ENCODE measurements at regions not wholly inside any gene's neighbourhood (a gene's known extent, or its start where the extent isn't known, plus 50 kb on each side); places are given as distances from the start of the nearest gene placed in this dataset.

GRCh38 chr14:71429902-71430301 lies 502.3 kb upstream of the RGS6 start:
- no peak for TF ChIP-seq CTCF (IDR thresholded peaks at IDR 0.05)
- no peak for TF ChIP-seq EP300 (IDR thresholded peaks at IDR 0.05)
- TF ChIP-seq POLR2AphosphoS5 (IDR thresholded peaks at IDR 0.05) = no peak
- no peak for TF ChIP-seq POLR2A (IDR thresholded peaks at IDR 0.05)
